G401 (cell line): ENCODE measurements at regions not wholly inside any gene's neighbourhood (a gene's known extent, or its start where the extent isn't known, plus 50 kb on each side); places are given as distances from the start of the nearest gene placed in this dataset.

Experiments
- DNase-seq: peaks from one replicate; pipeline ENCODE4 v3.0.0-alpha.2; 2015; ENCODE audit warnings: low spot score
- in situ Hi-C: cut with HindIII; loops from 2 replicates; pipeline ENCODE4 v1.10.0; 2016; ENCODE audit warnings: low sequenced_read_pairs, mixed read lengths

DNA sequence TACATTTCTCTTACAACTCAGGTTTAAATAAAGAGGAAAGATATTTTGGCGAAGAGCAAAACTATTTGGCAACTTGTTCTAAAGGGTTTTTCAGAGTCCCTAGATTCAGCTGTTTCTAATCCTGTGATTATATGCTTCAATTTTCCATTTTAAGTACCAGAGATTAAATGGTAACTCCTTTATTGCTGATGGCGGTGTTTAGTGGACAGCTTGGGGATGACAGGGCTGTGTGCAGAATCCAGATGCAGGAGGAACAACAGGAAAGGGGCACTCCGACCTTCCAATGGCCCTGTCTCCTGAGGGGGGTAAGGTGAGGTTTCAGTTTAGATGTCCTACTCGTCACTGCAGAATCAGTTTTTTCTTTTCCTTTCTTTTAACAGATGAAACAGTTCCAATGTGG lies 405.0 kb downstream of the PDCD6IP start:
- no peak for DNase-seq
- in situ Hi-C loops, result no loop called here

DNA sequence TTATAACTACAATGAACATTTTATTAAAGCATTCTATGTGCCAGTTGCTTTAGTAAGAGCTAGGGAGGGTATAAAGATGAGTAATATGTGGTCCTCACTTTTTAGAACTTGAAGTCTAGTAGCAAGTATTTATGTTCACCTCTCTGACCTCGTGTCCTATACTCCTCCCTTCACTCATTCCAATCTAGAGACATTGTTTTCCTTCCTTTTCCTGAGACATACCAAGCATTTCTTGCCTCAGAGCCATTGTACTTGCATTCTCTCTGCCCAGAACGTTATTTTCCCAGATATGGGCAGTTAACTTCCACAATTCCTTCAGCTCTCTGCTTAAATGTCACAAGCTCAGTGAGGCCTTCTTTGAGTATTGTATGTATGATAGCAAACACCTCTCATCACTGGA lies 408.6 kb downstream of the PDCD6IP start:
- no peak for DNase-seq

GRCh38 chr3:34207806-34208205 lies 409.4 kb downstream of the PDCD6IP start:
- peak; percentile 82 for DNase-seq
- in situ Hi-C loops, result no loop called here

More for the DNA sequence above, 408.6 kb downstream of the PDCD6IP start:
- in situ Hi-C loops, result no loop called here

DNA sequence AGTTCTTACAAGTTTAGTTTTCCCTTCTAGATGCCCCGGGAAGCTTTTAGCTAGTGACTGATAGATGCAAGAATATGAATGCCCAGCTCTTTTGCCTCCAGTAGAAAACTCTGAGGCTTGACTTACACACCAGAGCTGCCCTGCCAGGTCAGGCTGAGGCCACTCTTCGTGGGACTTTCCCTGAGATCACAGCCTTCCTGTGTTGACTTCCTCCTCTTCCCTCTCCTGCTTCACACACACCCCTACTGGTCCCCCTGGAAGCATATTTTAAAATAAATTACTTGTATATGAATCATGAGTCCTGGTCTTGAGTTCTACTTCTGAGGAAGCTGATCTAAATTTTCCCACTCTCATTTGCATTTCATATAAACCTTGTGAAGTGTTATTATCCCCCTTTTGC lies 413.7 kb downstream of the PDCD6IP start:
- in situ Hi-C loops, result no loop called here
- no peak for DNase-seq

DNA sequence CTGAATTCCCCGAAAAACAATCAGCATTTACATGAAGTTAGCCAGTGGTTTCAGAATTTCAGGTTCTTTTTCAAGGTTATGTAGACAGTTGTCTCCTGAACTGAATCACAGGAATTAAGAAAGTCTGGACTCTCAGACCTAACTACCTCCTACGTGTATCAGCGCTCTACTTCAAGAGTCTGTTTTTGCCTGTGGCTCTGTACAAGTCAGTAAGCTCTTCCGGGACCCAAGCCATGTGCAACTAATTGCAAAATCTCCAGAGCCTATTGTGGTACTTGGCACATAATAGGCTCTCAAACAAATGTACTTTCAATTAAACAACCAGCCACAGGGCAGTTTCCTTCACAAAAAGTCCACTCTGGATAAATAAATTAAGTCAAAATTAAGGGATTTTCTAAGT lies 414.2 kb downstream of the PDCD6IP start:
- in situ Hi-C loops, result no loop called here
- DNase-seq, result peak; percentile 87

- peak; percentile 84 for DNase-seq
- in situ Hi-C loops, result no loop called here
Observed at GRCh38 chr3:34213478-34213877, 415.0 kb downstream of the PDCD6IP start.

DNA sequence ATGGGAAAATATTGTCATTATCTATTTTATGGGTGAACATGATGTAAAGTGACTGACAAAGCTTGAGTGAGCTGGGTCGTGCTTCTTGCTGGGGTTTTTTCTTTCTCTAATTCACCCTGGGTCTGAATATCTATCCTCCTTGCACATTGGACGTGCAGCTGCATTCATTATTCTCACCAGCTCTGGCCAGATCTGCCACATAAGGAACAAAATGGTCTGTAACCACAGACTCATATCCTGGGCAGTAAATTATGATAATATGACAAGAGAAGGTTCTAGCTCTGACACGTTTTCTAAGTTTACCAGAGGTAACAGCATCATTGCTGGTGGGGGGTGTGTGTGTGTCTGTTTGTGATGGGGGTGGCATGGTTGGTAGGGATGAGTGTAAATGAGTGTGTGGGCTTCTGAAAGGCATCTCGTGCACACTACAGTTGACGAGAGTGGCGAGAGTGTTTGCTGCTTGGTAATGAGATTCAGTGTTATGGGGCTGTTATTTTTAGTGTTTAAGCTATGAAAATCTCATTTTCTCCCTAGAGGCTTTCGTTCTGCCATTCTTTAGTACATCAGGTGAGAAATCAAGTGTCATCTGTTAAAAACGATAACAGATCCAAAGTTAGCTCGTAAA lies 418.4 kb downstream of the PDCD6IP start:
- in situ Hi-C loops, result no loop called here

DNA sequence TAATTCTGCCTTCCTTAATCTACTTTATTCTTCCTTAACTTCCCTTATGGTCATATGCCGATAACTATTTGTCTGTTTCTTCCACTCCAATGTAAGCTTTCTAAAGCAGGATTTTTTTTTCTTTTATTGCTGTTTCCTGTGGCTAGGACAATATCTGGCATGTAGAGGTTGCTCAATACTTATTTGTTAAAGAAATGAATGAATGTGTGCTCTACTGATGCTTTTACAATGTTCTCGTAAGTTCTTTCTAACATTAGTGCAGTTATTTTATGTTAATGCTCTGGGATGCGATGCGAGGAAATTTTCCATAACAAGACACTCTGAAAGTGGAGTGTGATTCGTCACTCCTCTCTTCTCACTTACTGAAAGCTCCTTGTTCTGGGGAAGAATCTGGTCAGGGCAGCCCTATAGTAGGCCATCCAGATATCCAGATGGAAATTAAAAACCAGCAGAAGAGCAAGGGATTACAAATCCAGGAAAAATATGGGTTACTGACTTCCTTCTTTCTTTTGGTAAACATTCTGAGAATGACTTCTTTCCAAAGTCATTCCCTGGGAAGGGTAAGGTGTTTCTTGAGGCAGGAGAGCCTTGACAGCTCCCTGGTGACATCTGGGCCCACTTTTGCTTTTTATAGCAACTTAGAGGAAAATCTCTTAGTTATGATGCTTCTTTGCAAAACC lies 420.4 kb downstream of the PDCD6IP start:
- DNase-seq, result no peak
- in situ Hi-C loops, result no loop called here

More for the DNA sequence above, 418.4 kb downstream of the PDCD6IP start:
- no peak for DNase-seq

- in situ Hi-C loops, result no loop called here
- no peak for DNase-seq
Observed at GRCh38 chr3:34219556-34219955, 421.1 kb downstream of the PDCD6IP start.

GRCh38 chr3:34225821-34226366 lies 427.5 kb downstream of the PDCD6IP start:
- in situ Hi-C loops, result no loop called here
- no peak for DNase-seq

- in situ Hi-C loops, result no loop called here
- DNase-seq, result no peak
Observed at GRCh38 chr3:34229876-34230275, 431.4 kb downstream of the PDCD6IP start.

DNA sequence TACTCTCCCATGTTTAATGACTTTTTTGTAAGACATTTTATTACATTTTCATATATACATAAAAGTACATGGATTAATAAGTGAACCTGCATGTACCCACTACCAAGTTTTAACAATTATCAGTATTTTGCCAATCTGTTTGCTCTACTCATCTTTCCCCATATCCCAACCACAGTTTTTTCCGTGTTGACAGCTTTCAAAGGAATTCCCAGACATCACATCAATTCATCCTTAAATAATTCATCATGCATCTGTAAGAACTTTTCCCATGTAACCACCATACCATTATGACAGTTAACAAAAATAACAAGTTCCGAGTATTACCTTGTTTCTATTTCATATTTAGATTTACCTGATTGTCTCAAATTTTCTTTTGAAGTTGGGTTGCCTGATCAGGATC lies 436.7 kb downstream of the PDCD6IP start:
- in situ Hi-C loops, result no loop called here
- DNase-seq, result no peak

DNA sequence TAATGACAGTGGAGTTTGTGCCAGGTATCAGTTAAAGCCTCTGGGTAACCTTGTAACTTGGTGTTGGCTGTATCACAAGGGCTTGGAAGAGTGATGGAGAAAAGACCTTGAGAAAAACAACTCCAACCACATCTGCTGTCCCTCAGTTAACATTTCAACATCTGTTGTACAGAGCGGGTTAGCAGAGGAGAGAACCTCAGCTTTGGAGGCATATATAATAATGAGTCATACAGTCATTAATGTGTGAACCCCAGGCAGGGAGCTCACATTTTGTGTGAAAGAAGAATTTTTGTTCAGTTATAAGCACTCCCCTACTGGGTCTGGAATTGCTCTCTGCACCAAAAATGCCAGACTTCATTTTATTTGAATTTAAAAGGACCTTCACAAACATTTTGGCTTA lies 439.5 kb downstream of the PDCD6IP start:
- in situ Hi-C loops, result no loop called here
- DNase-seq, result no peak

- DNase-seq, result no peak
- in situ Hi-C loops, result no loop called here
Observed at GRCh38 chr3:34238407-34238806, 440.0 kb downstream of the PDCD6IP start.

DNA sequence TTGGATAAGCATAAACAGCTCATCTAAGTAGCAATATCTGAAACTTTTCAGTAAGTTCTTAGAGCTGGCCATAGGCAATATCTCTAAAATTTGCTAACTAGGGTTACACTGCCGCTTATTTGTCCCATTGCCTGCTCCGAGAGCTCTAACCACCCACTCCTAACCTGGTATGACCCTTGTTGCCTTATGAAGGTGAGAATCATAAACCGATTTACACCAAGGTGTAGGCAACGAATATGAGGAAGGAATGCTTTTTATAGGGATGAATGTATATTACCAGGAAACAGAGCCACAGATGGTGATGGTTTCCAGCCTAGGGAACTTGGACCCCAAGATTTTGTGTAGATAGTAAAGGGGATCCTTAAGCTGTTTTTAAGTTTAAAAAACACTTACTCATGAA lies 440.9 kb downstream of the PDCD6IP start:
- in situ Hi-C loops, result no loop called here
- no peak for DNase-seq

DNA sequence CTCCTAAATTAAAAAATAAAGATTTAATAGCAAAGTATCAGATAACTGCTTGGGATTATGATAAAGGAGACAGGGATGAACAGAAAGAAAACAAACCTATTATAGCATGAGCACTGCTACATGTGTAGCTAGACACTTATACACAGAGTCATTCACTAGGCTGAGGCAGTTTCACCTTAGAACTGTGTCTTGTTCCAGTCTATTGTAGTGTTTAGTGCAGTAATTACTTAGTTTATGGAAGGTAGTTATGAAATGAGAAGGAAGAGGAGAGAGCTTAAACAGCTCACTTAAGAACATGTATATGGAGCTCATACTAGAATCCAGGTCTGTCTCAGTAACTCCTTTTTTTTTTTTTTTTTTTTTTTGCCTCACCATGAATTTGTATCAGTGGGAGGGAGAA lies 441.4 kb downstream of the PDCD6IP start:
- no peak for DNase-seq
- in situ Hi-C loops, result no loop called here

- no peak for DNase-seq
- in situ Hi-C loops, result no loop called here
Observed at GRCh38 chr3:34247401-34247800, 449.0 kb downstream of the PDCD6IP start.

DNA sequence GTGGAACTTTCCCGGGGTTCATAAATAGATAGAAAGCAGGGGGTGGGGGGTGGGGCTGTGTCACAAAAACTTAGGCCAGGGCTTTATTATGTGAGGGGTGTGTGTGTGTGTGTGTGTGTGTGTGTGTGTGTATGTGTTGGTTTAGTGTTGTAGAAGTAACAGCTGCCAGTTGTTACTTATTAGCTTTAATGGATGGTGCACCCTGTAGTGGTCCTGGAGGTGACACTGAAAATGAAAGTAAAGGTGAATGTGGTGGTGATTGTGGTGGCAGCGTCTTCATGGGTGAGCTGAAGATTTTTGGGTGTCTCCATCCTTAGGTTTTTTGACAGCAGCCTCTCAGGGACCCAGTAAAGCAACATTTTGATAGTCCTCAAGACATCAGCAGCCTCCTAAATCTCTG lies 449.9 kb downstream of the PDCD6IP start:
- in situ Hi-C loops, result no loop called here
- DNase-seq, result no peak

DNA sequence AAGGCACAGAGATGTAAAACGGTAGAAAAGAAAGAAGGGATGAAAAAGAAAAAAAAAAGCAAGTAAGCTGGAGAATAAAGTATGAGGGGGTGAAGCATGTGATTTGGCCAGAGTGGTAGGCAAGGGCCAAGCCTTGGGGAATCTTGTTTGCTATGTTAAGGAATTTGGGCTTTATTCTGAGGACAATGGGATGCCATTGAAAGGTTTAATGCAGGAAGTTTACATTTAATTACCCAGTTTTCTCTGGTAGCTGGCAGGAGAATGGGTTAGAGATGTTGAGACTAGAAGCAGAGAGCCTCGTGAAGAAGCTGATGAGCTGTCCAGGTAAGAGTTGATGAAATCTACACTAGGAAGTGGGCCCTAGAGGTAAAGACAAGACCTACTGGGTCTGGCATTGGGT lies 455.9 kb downstream of the PDCD6IP start:
- in situ Hi-C loops, result no loop called here
- no peak for DNase-seq

DNA sequence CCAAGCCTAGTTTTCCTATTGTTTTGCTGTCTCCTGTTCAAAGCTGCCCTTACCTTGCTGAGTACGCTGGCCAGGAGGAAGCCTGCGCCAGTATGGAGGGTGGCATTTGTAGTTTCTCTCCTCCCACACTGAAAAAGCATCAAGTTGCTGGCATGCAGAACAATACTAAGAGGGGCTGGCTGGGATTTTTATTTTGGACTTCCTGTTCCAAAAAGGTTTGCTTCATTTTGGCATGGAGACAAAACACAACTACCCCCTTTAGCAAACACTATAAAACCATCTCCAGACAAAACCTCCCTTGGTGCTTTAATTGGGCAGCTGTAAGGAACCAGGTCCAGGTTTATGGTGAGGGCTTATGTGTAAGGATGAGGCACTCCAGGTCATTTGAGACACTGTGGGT lies 457.6 kb downstream of the PDCD6IP start:
- in situ Hi-C loops, result no loop called here
- peak; percentile 24 for DNase-seq

GRCh38 chr3:34256791-34257190 lies 458.4 kb downstream of the PDCD6IP start:
- no peak for DNase-seq

More at GRCh38 chr3:34256791-34257190, 458.4 kb downstream of the PDCD6IP start:
- in situ Hi-C loops, result no loop called here
